CD4-positive, alpha-beta T cell (primary cell): ENCODE measurements at regions not wholly inside any gene's neighbourhood (a gene's known extent, or its start where the extent isn't known, plus 50 kb on each side); places are given as distances from the start of the nearest gene placed in this dataset.

Experiments
- ATAC-seq: fragments of 200-7000 bp; cut with Tn5 transposase; one replicate; pipeline ENCODE4 v1.10.0; 2022; ENCODE audit warnings: mild to moderate bottlenecking; ENCODE audit not compliant: poor library complexity
- CTCF ChIA-PET: fragments of 350-600 bp; sonication (Branson Sonifier 250); formaldehyde crosslinking; loops from one replicate; lab custom pipeline; 2021; ENCODE audit warnings: antibody characterized with exemption, inconsistent platforms; lab: Charles Lee
- POLR2A ChIA-PET: fragments of 350-600 bp; sonication (Branson Sonifier 250); formaldehyde crosslinking; loops from one replicate; lab custom pipeline; 2021; ENCODE audit warnings: antibody characterized with exemption, inconsistent platforms; lab: Charles Lee
- DNase-seq, 14 experiments: peaks; one replicate each; pipeline ENCODE4 v3.0.0-alpha.2; 2013 to 2020; ENCODE audit warnings: mixed read lengths in 2 of 14
- H3K27ac ChIP-seq, 2 donors: one replicate each; pipeline versions ENCODE4 v1.5.1 to v1.7.0; 2013; ENCODE audit warnings: low read length in 2 of 2, low read depth in 1 of 2, mild to moderate bottlenecking in 1 of 2
- H3K27me3 ChIP-seq, 2 experiments: 1 replicate in 1 of 2; 2 replicates in 1 of 2; pipeline versions ENCODE4 v1.6.1 to v1.7.0; 2013; ENCODE audit warnings: low read length in 2 of 2, control low read depth in 1 of 2, mild to moderate bottlenecking in 1 of 2, moderate library complexity in 1 of 2; ENCODE audit not compliant: insufficient read depth in 2 of 2, control insufficient read depth in 1 of 2
- H3K36me3 ChIP-seq: one replicate; pipeline ENCODE4 v1.6.1; 2013; ENCODE audit warnings: low read length, control low read depth; ENCODE audit not compliant: insufficient read depth
- H3K4me1 ChIP-seq: one replicate; pipeline ENCODE4 v1.6.1; 2013; ENCODE audit warnings: low read length, control low read depth; ENCODE audit not compliant: insufficient read depth
- H3K4me3 ChIP-seq: one replicate; pipeline ENCODE4 v1.5.1; 2013; ENCODE audit warnings: mild to moderate bottlenecking, low read length, moderate library complexity
- H3K9me3 ChIP-seq, 2 experiments: 1 replicate in 1 of 2; 2 replicates in 1 of 2; pipeline versions ENCODE4 v1.6.1 to v1.7.0; 2013; ENCODE audit warnings: low read length in 2 of 2, mild to moderate bottlenecking in 2 of 2, control low read depth in 1 of 2, moderate library complexity in 1 of 2; ENCODE audit not compliant: control insufficient read depth in 1 of 2, insufficient read depth in 1 of 2
- H3K27ac Mint-ChIP-seq: one replicate; pipeline ENCODE4 v1.8.0; 2020; ENCODE audit warnings: mixed read lengths
- H3K27me3 Mint-ChIP-seq: one replicate; pipeline ENCODE4 v1.8.0; 2021; ENCODE audit warnings: mixed read lengths
- H3K36me3 Mint-ChIP-seq: one replicate; pipeline ENCODE4 v1.8.0; 2021; ENCODE audit warnings: low read depth, mixed read lengths
- H3K4me1 Mint-ChIP-seq: one replicate; pipeline ENCODE4 v1.8.0; 2021; ENCODE audit warnings: low read depth, mixed read lengths
- H3K4me3 Mint-ChIP-seq: one replicate; pipeline ENCODE4 v1.8.0; 2020; ENCODE audit warnings: mild to moderate bottlenecking, mixed read lengths
- H3K9me3 Mint-ChIP-seq: one replicate; pipeline ENCODE4 v1.8.0; 2020; ENCODE audit warnings: mixed read lengths
- intact Hi-C, 2 experiments: fragments of 100-400 bp; cut with DNase I in 1 of 2; cut with micrococcal nuclease in 1 of 2; formaldehyde crosslinking; loops; one replicate each; pipeline versions ENCODE4 v1.15.1 to v1.9.0; 2023 to 2025; cut with DNase I, micrococcal nuclease
- TF ChIP-seq, protein P1 (sequence below): fragments of 200-600 bp; IDR thresholded peaks from one replicate; pipeline ENCODE4 v1.8.0; 2022; ENCODE audit warnings: antibody characterized with exemption, mild to moderate bottlenecking

DNA sequence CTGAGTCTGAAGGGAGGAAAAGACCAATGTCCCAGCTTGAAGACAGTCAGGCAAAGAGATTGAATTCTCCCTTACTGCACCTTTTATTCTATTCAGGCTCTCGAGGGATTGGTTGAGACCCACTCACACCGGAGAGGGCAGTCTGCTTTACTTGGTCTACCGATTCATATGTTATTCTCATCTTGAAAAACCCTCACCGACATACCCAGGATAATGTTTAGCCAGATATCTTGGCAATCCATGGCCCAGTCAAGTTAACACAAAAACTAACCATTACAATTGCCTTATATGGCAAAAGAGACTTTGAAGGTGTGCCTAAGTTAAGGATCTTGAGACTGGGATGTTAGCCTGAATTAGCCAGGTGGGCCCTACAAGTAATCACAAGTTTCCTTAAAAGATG lies 53.8 kb upstream of the BET1 start:
- no peak for ATAC-seq
- no peak overlapping the region for H3K4me3 Mint-ChIP-seq
- intact Hi-C loops: no loop called here

GRCh38 chr7:94059746-94060145 lies 55.6 kb upstream of the BET1 start:
- Histone ChIP-seq H3K9me3 (no peaks in the 10 kb centered on the region), H3K27ac (no peak overlapping the region), H3K36me3 (no peaks in the 10 kb centered on the region), H3K27me3 (peaks cover 3 to 8% of the 10 kb centered on the region in 2 experiments), H3K4me1 (no peaks in the 10 kb centered on the region), H3K4me3 (no peak overlapping the region)
- DNase-seq: peak in 2 of 14 experiments; percentile 23 to 26
- intact Hi-C loops: no loop called here
- ChIA-PET CTCF (no interaction called here), POLR2A (no interaction called here)
- Mint-ChIP-seq H3K4me3 (no peak overlapping the region), H3K4me1 (peaks cover 4% of the 10 kb centered on the region), H3K27me3 (peaks cover 44% of the 10 kb centered on the region), H3K9me3 (no peaks in the 10 kb centered on the region), H3K36me3 (no peaks in the 10 kb centered on the region), H3K27ac (no peak overlapping the region)
- no peak for ATAC-seq
- TF ChIP-seq, protein P1, sequence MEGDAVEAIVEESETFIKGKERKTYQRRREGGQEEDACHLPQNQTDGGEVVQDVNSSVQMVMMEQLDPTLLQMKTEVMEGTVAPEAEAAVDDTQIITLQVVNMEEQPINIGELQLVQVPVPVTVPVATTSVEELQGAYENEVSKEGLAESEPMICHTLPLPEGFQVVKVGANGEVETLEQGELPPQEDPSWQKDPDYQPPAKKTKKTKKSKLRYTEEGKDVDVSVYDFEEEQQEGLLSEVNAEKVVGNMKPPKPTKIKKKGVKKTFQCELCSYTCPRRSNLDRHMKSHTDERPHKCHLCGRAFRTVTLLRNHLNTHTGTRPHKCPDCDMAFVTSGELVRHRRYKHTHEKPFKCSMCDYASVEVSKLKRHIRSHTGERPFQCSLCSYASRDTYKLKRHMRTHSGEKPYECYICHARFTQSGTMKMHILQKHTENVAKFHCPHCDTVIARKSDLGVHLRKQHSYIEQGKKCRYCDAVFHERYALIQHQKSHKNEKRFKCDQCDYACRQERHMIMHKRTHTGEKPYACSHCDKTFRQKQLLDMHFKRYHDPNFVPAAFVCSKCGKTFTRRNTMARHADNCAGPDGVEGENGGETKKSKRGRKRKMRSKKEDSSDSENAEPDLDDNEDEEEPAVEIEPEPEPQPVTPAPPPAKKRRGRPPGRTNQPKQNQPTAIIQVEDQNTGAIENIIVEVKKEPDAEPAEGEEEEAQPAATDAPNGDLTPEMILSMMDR: no peak

More for the DNA sequence above, 53.8 kb upstream of the BET1 start:
- ChIA-PET POLR2A (no interaction called here), CTCF (no interaction called here)
- Histone ChIP-seq H3K27ac (no peak overlapping the region), H3K4me1 (no peaks in the 10 kb centered on the region), H3K36me3 (no peaks in the 10 kb centered on the region), H3K27me3 (peaks cover 3 to 8% of the 10 kb centered on the region in 2 experiments), H3K9me3 (no peaks in the 10 kb centered on the region), H3K4me3 (no peak overlapping the region)
- no peaks in the 10 kb centered on the region for H3K9me3 Mint-ChIP-seq
- TF ChIP-seq, protein P1: no peak
- H3K27me3 Mint-ChIP-seq: peaks cover 39% of the 10 kb centered on the region
- no peak for DNase-seq
- H3K27ac Mint-ChIP-seq: no peak overlapping the region
- no peaks in the 10 kb centered on the region for H3K36me3 Mint-ChIP-seq
- H3K4me1 Mint-ChIP-seq: no peaks in the 10 kb centered on the region

- TF ChIP-seq, protein P1: no peak
- Histone ChIP-seq H3K27me3 (peaks cover 3 to 8% of the 10 kb centered on the region in 2 experiments), H3K4me1 (peaks cover 5% of the 10 kb centered on the region), H3K36me3 (no peaks in the 10 kb centered on the region), H3K4me3 (no peak overlapping the region), H3K27ac (no peak overlapping the region), H3K9me3 (no peaks in the 10 kb centered on the region)
- Mint-ChIP-seq H3K27ac (no peak overlapping the region), H3K4me3 (no peak overlapping the region), H3K9me3 (no peaks in the 10 kb centered on the region), H3K27me3 (peaks cover 54% of the 10 kb centered on the region), H3K36me3 (no peaks in the 10 kb centered on the region), H3K4me1 (peaks cover 9% of the 10 kb centered on the region)
- ATAC-seq (no peak), DNase-seq (no peak)
- intact Hi-C loops: no loop called here
- POLR2A ChIA-PET: no interaction called here
- CTCF ChIA-PET: no interaction called here
These were observed 56.6 kb upstream of the BET1 start for GRCh38 chr7:94060752-94061151.
